Nephron (organoid): ENCODE measurements at regions not wholly inside any gene's neighbourhood (a gene's known extent, or its start where the extent isn't known, plus 50 kb on each side); places are given as distances from the start of the nearest gene placed in this dataset.

Experiments used
- H3K27ac Mint-ChIP-seq, 3 experiments: 2 replicates each; pipeline ENCODE4 v1.8.0; 2020; ENCODE audit warnings: mixed read lengths in 3 of 3, mild to moderate bottlenecking in 2 of 3, moderate library complexity in 1 of 3
- H3K27me3 Mint-ChIP-seq: 2 replicates; pipeline ENCODE4 v1.8.0; 2021; ENCODE audit warnings: low read depth, mild to moderate bottlenecking, moderate library complexity, mixed read lengths
- H3K36me3 Mint-ChIP-seq: 2 replicates; pipeline ENCODE4 v1.8.0; 2020; ENCODE audit warnings: low read depth, mixed read lengths
- H3K4me1 Mint-ChIP-seq: 2 replicates; pipeline ENCODE4 v1.8.0; 2020; ENCODE audit warnings: mixed read lengths
- H3K4me3 Mint-ChIP-seq, 3 experiments: 2 replicates each; pipeline ENCODE4 v1.8.0; 2020; ENCODE audit warnings: mild to moderate bottlenecking in 3 of 3, mixed read lengths in 3 of 3, moderate library complexity in 2 of 3
- H3K9me3 Mint-ChIP-seq: 2 replicates; pipeline ENCODE4 v1.8.0; 2020; ENCODE audit warnings: mixed read lengths
- CTCF ChIP-seq, 3 experiments: fragments of 200-600 bp; sonication (generic); IDR thresholded peaks; one replicate each; pipeline ENCODE4 v1.5.0; 2021; ENCODE audit warnings: antibody characterized with exemption in 3 of 3; ENCODE audit not compliant: unreplicated experiment in 3 of 3

- Mint-ChIP-seq H3K4me3 (no peak overlapping the region), H3K27me3 (no peaks in the 10 kb centered on the region), H3K36me3 (no peaks in the 10 kb centered on the region), H3K27ac (no peak overlapping the region), H3K4me1 (no peaks in the 10 kb centered on the region), H3K9me3 (peaks cover 4% of the 10 kb centered on the region)
- no peak for TF ChIP-seq CTCF (IDR thresholded peaks at IDR 0.05; ENCODE audit: unreplicated experiment in 3 of 3)
Measured at GRCh38 chr4:27506401-27506800, 645.8 kb downstream of the STIM2 start.

DNA sequence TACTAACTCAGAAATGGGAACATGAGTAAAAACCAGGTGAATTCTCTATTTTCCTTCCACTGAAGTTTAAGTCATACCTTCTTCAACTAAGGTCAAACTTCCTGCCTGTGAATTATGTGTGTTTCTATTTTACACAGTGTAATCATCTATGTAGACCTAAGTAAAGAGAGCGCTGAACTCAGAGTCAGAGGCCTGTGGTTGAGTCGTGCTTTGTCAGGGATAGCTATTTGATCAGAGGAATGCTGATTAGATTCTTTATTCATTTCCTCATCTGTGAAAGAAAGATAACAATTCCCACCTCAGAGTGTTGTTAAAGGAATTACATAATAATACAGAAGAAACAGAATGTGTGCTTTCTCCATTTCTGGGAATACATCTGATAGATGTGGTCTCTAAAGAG is 654.1 kb downstream of the STIM2 start:
- no peak for TF ChIP-seq CTCF (IDR thresholded peaks at IDR 0.05; ENCODE audit: unreplicated experiment in 3 of 3)
- Mint-ChIP-seq H3K9me3 (no peaks in the 10 kb centered on the region), H3K27ac (no peak overlapping the region)

DNA sequence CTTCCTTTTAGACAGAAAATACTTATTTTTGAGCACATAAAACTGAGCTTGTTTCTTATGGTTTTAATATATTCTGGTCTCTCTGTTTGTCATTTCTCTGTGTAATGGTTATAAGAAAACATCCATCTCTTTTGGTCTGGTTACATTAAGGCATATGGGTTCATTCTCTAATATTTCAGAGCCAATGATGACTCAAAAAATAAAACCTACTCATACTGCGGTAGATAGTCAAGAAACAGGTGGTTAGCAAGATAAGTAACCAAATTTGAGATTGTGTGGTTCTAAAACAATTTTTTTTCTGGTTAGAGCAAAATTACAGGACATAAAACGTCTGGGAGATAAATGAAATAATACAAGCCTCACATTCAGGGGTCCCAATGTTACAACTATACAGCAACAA is 654.5 kb downstream of the STIM2 start:
- no peak for TF ChIP-seq CTCF (IDR thresholded peaks at IDR 0.05; ENCODE audit: unreplicated experiment in 3 of 3)
- H3K9me3 Mint-ChIP-seq = no peaks in the 10 kb centered on the region
- no peak overlapping the region for H3K27ac Mint-ChIP-seq
- H3K27me3 Mint-ChIP-seq = no peaks in the 10 kb centered on the region
- no peak overlapping the region for H3K4me3 Mint-ChIP-seq
- no peaks in the 10 kb centered on the region for H3K36me3 Mint-ChIP-seq
- H3K4me1 Mint-ChIP-seq = no peaks in the 10 kb centered on the region

More for the DNA sequence above, 654.1 kb downstream of the STIM2 start:
- no peak overlapping the region for H3K4me3 Mint-ChIP-seq
- H3K36me3 Mint-ChIP-seq = no peaks in the 10 kb centered on the region
- no peaks in the 10 kb centered on the region for H3K27me3 Mint-ChIP-seq
- H3K4me1 Mint-ChIP-seq = no peaks in the 10 kb centered on the region

- no peaks in the 10 kb centered on the region for H3K36me3 Mint-ChIP-seq
- no peaks in the 10 kb centered on the region for H3K9me3 Mint-ChIP-seq
- no peak overlapping the region for H3K27ac Mint-ChIP-seq
- TF ChIP-seq CTCF (IDR thresholded peaks at IDR 0.05; ENCODE audit: unreplicated experiment in 3 of 3) = no peak
- H3K4me1 Mint-ChIP-seq = no peaks in the 10 kb centered on the region
- H3K4me3 Mint-ChIP-seq = no peak overlapping the region
- no peaks in the 10 kb centered on the region for H3K27me3 Mint-ChIP-seq
Measured at GRCh38 chr4:27518876-27519275, 658.2 kb downstream of the STIM2 start.

GRCh38 chr4:27524224-27524623 is 663.6 kb downstream of the STIM2 start:
- H3K36me3 Mint-ChIP-seq = no peaks in the 10 kb centered on the region
- no peak overlapping the region for H3K27ac Mint-ChIP-seq
- no peak for TF ChIP-seq CTCF (IDR thresholded peaks at IDR 0.05; ENCODE audit: unreplicated experiment in 3 of 3)
- H3K4me1 Mint-ChIP-seq = no peaks in the 10 kb centered on the region
- no peak overlapping the region for H3K4me3 Mint-ChIP-seq
- no peaks in the 10 kb centered on the region for H3K9me3 Mint-ChIP-seq
- no peaks in the 10 kb centered on the region for H3K27me3 Mint-ChIP-seq

- Mint-ChIP-seq H3K4me1 (no peaks in the 10 kb centered on the region), H3K27me3 (no peaks in the 10 kb centered on the region), H3K36me3 (no peaks in the 10 kb centered on the region), H3K4me3 (no peak overlapping the region), H3K27ac (no peak overlapping the region), H3K9me3 (no peaks in the 10 kb centered on the region)
- TF ChIP-seq CTCF (IDR thresholded peaks at IDR 0.05; ENCODE audit: unreplicated experiment in 3 of 3) = no peak
Measured at GRCh38 chr4:27534488-27534887, 673.8 kb downstream of the STIM2 start.
